Stimulated activated CD4-positive, alpha-beta T cell treated with anti-CD3 and anti-CD28 coated beads, TNF-alpha, amount 100 ng/mL, for 1 hour (primary cell): ENCODE measurements at regions not wholly inside any gene's neighbourhood (a gene's known extent, or its start where the extent isn't known, plus 50 kb on each side); places are given as distances from the start of the nearest gene placed in this dataset.

Source experiments
- DNase-seq, 3 donors: peaks; one replicate each; pipeline ENCODE4 v3.0.0-alpha.2; 2020; ENCODE audit warnings: low read depth in 3 of 3, low spot score in 1 of 3

GRCh38 chr6:145331066-145331465 lies 404.3 kb downstream of the EPM2A start:
- DNase-seq = no peak

GRCh38 chr6:145332011-145332410 lies 403.3 kb downstream of the EPM2A start:
- no peak for DNase-seq

GRCh38 chr6:145336119-145336518 lies 399.2 kb downstream of the EPM2A start:
- DNase-seq = no peak

DNA sequence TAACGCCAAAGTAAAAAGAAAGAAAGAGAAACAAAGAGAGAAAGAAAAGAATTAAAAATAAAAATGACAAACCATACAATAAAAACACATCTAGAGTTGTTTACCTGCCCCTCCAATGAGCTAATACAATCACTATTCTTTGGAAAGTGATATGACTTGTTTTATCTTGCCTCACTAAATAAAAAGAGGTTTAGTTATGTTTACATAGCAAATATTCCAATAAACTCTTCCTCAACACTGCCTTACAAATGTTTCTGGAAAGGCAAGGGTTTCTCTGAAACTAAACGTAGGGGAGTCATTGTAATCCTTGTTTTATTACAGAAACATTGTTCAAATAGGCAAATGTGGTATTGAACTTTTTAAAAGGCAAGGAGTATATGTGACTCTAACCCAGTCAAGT lies 396.2 kb downstream of the EPM2A start:
- no peak for DNase-seq

DNA sequence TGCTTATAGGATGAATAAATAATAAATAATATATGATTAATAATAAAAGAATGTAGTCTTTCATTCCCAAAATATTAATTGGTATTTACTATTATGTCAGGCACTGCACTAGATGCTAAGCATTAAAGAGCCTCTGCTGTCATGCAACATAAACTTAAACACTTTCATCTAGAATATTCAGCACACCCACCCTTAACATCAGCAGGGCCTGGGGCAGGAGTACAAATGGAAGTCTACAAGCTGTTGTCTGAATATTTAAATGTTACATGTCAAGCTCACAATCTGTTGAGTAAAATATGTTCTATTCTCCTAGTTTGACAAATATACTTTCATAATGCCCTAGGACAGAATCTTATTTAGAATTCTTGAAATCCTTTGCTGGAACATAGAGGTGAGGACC lies 395.1 kb downstream of the EPM2A start:
- DNase-seq = no peak

DNA sequence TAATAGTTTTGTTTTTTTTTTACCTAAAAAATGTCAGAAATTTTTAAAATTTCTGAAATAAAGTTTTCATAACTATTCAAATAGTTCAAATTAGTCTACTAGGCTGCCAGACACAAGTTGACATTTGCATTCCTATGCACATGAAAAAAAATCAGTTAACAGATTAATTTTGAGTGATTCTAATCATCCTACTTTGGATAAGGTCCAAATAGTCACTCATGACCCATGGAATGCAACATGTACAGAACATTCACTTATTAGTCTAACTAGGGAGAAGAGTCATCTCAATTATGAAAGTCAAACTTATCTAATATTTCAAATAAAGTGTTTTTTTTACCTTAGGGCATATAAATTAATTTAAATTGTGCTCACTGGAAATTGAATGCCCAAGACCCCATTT lies 390.2 kb downstream of the EPM2A start:
- no peak for DNase-seq

- DNase-seq = no peak
These were observed 388.1 kb downstream of the EPM2A start for GRCh38 chr6:145347216-145347615.

- no peak for DNase-seq
These were observed 385.3 kb downstream of the EPM2A start for GRCh38 chr6:145349950-145350510.

DNA sequence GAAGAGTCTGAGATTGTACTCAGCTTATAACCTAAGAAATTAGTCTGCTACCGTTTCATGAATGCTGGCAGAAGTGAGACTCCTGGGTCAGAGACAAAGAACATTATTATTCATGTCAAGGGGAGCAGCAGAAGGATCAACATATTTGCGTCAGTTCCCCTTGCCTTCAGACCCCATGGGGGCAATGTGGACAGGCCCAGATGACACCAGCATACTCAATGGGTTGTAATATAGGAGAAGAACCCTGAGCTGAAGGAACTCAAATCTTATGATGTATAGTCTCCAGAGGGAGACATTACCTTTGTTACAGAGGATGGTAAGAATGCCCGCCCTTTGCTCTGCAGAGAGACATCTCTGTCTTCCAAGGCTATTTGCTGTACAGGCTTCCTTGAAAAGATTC lies 384.4 kb downstream of the EPM2A start:
- no peak for DNase-seq

DNA sequence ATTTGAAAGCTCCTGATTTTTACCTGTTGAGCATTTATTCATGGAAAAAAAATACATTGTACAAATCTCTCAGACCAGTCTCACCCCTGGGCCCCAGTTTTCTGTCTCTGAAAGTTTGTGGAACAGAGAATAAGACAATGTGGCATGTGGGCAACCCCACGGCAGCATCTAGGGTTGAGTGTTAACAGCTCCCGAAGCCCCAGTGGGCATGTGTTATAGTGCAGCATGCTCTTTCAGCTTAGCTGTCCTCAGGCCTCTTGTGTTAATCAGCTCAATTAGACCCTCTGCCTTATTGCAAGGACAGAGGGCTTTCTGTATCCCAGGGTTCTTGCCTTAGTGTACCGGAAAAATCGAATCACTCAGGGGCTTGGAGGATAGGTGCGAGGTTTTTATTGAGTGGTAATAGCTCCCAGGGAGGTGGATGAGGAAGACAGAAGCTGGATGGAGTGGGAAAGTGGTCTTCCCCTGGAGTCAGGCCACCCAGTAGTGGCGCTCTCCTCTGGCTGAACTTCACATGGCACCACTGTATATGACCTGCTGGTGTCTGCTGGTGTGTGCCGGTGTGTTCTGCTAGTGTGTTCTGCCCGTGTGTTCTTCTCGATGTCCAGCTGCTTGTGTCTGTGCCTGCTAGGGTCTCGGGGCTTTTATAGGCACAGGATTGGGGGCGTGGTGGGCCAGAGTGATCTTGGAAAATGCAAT lies 382.8 kb downstream of the EPM2A start:
- DNase-seq = no peak

DNA sequence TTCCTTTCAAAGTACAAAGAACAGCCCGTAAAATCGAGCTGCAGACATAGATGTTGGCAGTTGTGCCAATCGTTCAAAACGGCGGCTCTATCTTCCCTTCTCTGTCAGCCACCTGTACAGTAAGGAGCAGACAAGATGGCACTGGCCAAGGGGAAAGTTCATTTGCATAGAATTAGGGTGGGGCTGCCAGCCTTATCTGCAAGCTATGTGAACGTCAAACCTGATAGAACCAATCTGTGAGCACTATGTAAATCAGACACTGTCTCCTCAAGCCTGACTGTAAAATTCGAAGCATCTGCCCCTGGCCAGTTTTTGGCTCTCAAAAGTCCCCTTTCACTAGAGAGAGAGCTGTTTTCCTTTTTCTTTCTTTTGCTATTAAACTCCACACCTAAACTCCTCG lies 374.5 kb downstream of the EPM2A start:
- no peak for DNase-seq

DNA sequence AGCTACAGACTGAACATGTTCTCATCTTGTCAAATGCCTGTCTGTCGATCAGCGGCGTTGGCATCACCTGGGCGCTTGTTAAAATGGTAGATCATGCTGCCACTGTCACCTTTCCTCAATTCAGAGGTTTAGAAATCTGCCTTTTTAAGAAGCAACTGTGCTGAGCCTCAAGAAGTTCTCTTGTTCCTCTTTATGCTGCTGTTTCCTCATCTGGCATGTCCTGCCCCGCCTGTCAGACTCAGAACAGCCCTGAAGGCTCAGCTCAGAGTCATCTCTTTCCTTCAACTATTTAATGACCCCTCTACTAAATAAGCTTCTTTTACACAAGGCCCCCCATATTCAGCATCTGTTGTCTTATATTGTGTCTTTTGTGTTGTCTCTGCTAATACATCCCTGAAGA lies 368.2 kb downstream of the EPM2A start:
- no peak for DNase-seq

- DNase-seq = no peak
These were observed 367.2 kb downstream of the EPM2A start for GRCh38 chr6:145368075-145368474.

- DNase-seq = no peak
These were observed 364.8 kb downstream of the EPM2A start for GRCh38 chr6:145370559-145370958.

DNA sequence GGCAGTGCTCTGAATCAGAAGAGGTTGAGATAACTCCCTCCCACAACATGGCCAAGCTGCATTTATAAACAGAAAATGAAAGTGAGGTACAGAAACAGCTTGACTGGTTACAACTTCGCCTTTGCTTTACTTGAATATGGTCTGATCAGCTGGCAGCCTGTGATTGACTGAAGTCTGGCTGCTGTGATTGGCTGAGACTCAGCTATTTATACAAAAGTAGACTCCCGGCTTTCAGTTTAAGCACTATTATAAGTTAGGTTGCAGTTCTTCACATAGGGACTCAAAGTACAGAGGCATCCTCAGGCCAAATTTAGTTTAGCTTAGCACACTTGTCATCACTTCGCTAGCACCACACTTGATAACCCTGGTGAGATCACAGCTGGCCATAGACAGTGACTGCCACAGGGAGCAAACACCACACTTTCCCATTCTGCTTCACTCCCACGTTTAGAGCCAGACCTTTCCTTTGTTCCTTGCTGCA lies 362.6 kb downstream of the EPM2A start:
- no peak for DNase-seq

DNA sequence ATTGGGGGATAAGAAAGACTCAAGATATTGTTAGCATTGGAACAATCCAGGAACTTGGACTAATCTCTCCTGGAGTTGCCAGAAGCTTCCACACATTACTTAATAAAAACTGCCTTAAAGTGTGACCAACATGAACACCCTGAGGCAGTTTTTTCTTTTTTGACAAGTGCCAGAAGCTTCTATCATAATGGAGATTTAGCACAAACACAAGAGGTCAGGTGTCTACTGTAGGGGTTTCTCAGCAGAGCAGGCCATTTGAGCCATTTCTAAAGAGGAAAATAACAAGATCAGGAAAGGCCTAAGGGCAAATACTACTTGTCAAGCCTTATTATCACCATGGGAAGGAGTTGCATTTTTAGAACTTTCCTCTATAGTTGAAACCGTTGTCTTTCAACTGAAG lies 361.5 kb downstream of the EPM2A start:
- DNase-seq = no peak

GRCh38 chr6:145374570-145374969 lies 360.8 kb downstream of the EPM2A start:
- DNase-seq = no peak

DNA sequence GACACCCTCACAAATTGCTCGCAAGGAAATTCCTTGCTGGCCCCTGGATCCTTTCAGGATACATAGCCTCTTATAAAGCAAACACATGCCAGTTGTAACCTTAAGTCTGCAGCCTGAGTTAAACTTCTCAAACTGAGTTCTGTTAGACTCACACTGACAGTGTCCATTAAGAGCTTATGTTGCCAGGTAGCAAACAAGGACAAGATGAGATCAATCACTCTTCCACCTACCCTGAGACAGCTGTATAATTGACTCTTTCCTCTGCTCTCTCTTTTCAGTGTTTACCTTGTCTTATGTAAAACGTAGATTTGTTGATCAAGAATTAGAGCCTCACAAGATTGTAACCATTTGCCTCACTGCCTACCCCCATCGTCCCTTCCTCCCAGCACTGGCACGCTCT lies 359.8 kb downstream of the EPM2A start:
- DNase-seq = no peak

- DNase-seq = no peak
These were observed 355.1 kb downstream of the EPM2A start for GRCh38 chr6:145380186-145380585.

DNA sequence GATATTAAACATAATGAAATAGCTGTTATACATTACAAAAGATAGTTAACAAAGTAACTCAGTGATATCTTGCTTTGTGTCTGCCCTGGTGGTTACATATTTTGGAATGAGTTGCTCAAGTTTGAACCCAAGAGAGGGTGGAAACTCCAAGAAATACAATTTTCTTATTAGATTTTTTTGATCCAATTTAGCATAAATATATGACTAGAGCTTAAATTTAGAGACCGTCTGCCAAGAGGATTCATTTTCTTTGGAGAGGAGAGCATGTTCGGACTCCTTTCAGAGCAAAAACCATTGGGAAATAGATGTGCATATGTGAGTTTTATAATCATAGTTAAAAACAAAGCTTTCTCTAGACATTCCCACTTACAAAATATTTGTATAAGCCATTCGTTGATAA lies 353.4 kb downstream of the EPM2A start:
- DNase-seq = no peak

- no peak for DNase-seq
These were observed 351.9 kb downstream of the EPM2A start for GRCh38 chr6:145383428-145383827.

DNA sequence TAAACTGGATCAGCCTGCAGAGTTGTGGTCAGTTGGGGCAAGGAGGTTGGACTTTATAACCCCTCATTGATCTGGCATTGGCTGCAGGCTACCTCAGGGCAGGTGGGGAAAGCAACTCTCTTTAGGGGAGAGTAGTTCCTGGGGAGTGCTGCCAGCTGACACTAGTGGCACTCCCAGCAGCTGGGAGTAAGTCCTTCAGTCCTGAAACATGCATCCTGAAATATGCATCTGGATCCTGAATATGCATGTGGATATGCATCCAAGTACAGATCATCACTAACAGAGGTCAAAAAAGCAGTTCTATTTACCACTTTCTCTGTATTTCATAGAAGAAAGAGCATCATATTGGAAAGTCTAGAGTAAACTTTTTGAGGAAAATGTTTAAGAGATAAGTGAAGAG lies 350.8 kb downstream of the EPM2A start:
- no peak for DNase-seq

- no peak for DNase-seq
These were observed 338.8 kb downstream of the EPM2A start for GRCh38 chr6:145396499-145396898.
